OCI-LY7 (cell line): ENCODE measurements at regions not wholly inside any gene's neighbourhood (a gene's known extent, or its start where the extent isn't known, plus 50 kb on each side); places are given as distances from the start of the nearest gene placed in this dataset.

Experiments
- BruUV-seq: library from RNA; stranded (reverse); fragments of 400-500 nt; replicated peaks from 2 replicates; lab custom pipeline; 2021; lab: Mats Ljungman, UMichigan
- CTCF ChIA-PET: fragments of 300-600 bp; sonication (Branson Sonifier 250); formaldehyde crosslinking; loops from one replicate; lab custom pipeline; 2022; ENCODE audit warnings: antibody characterized with exemption; ENCODE audit not compliant: unreplicated experiment; lab: Charles Lee
- POLR2A ChIA-PET: fragments of 300-600 bp; sonication (Branson Sonifier 250); formaldehyde crosslinking; loops from one replicate; lab custom pipeline; 2022; ENCODE audit warnings: antibody characterized with exemption; lab: Charles Lee
- DNase-seq: peaks from one replicate; pipeline ENCODE4 v3.0.0-alpha.2; 2015; ENCODE audit warnings: low spot score
- H2AFZ ChIP-seq: fragments of 200-600 bp; sonication (generic), shearing (Covaris generic); 2 replicates; pipeline ENCODE4 v1.6.1; 2014; ENCODE audit warnings: mild to moderate bottlenecking, antibody characterized with exemption, low read length, moderate library complexity
- H3K27ac ChIP-seq: fragments of 200-600 bp; sonication (generic); 2 replicates; pipeline ENCODE4 v1.5.1; 2014; ENCODE audit warnings: mixed run types, low read depth, mild to moderate bottlenecking, moderate library complexity, low read length, inconsistent platforms; ENCODE audit not compliant: poor library complexity, severe bottlenecking
- H3K36me3 ChIP-seq: fragments of 200-600 bp; sonication (generic); 2 replicates; pipeline ENCODE4 v1.6.1; 2014; ENCODE audit warnings: mild to moderate bottlenecking, antibody characterized with exemption, low read length, moderate library complexity, mixed read lengths; ENCODE audit not compliant: insufficient read depth
- H3K4me1 ChIP-seq: fragments of 200-600 bp; sonication (generic); 2 replicates; pipeline ENCODE4 v1.5.1; 2014; ENCODE audit warnings: mild to moderate bottlenecking, low read length; ENCODE audit not compliant: insufficient read depth, poor library complexity, severe bottlenecking
- H3K4me2 ChIP-seq: fragments of 200-600 bp; sonication (generic); 2 replicates; pipeline ENCODE4 v1.6.1; 2014; ENCODE audit warnings: mild to moderate bottlenecking, low read length
- H3K4me3 ChIP-seq: fragments of 200-600 bp; sonication (generic); 2 replicates; pipeline ENCODE4 v1.5.1; 2014; ENCODE audit warnings: mild to moderate bottlenecking, low read depth, low read length; ENCODE audit not compliant: poor library complexity, severe bottlenecking
- H3K79me2 ChIP-seq: fragments of 200-600 bp; sonication (generic); 2 replicates; pipeline ENCODE4 v1.6.1; 2016; ENCODE audit warnings: low read depth, mild to moderate bottlenecking, low read length, moderate library complexity, mixed read lengths; ENCODE audit not compliant: insufficient read depth
- H3K9me2 ChIP-seq: fragments of 200-600 bp; sonication (generic); 2 replicates; pipeline ENCODE4 v1.6.1; 2016; ENCODE audit warnings: mild to moderate bottlenecking, low read length, mixed read lengths; ENCODE audit not compliant: insufficient read depth
- H3K9me3 ChIP-seq: fragments of 200-600 bp; sonication (generic); 2 replicates; pipeline ENCODE4 v1.6.1; 2014; ENCODE audit warnings: mild to moderate bottlenecking, mixed run types, low read length, mixed read lengths
- H4K20me1 ChIP-seq: fragments of 200-600 bp; sonication (generic); 2 replicates; pipeline ENCODE4 v1.6.1; 2014; ENCODE audit warnings: mild to moderate bottlenecking, antibody characterized with exemption, low read length, moderate library complexity, mixed read lengths; ENCODE audit not compliant: insufficient read depth
- EZH2phosphoT487 ChIP-seq: fragments of 200-600 bp; sonication (generic); IDR thresholded peaks from 2 replicates; pipeline ENCODE4 v1.6.1; 2018; ENCODE audit warnings: low read depth, borderline replicate concordance, mild to moderate bottlenecking, mixed run types, antibody characterized with exemption, low read length, moderate library complexity, mixed read lengths
- intact Hi-C: fragments of 100-400 bp; cut with micrococcal nuclease; formaldehyde crosslinking; loops from one replicate; pipeline ENCODE4 v1.10.0; 2022; ENCODE audit not compliant: unreplicated experiment
- TF ChIP-seq, protein P1 (sequence below): fragments of 200-600 bp; sonication (generic); conservative IDR thresholded peaks from 2 replicates; pipeline ENCODE4 v1.5.1; 2014; ENCODE audit warnings: mild to moderate bottlenecking, antibody characterized with exemption, low read length, moderate library complexity, mixed read lengths

DNA sequence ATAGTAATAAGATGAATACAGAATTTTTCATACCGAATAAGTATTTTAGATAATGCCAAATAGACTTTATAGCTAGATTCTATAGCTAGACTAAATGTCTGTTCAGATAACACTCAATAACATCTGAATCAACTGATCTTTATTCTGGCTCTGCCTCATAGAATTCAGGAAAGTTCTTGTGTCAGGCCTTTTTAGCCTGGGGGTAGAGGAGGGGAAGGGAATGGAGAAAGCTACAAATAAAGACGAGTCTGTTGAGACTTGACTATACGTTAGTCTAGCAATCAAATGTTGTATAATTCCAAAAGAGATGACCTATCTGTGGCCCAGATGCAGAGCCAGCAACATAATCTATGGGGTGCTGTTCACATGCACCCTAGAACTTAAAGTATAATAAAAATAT is 106.6 kb upstream of the ABI3BP start:
- H3K4me1 ChIP-seq, result no peaks in the 10 kb centered on the region
- H2AFZ ChIP-seq, result no peak overlapping the region
- intact Hi-C loops, result no loop called here
- no peak for DNase-seq
- no peak overlapping the region for H3K4me3 ChIP-seq
- H3K27ac ChIP-seq, result no peak overlapping the region
- no peak for TF ChIP-seq EZH2phosphoT487
- TF ChIP-seq, protein P1, sequence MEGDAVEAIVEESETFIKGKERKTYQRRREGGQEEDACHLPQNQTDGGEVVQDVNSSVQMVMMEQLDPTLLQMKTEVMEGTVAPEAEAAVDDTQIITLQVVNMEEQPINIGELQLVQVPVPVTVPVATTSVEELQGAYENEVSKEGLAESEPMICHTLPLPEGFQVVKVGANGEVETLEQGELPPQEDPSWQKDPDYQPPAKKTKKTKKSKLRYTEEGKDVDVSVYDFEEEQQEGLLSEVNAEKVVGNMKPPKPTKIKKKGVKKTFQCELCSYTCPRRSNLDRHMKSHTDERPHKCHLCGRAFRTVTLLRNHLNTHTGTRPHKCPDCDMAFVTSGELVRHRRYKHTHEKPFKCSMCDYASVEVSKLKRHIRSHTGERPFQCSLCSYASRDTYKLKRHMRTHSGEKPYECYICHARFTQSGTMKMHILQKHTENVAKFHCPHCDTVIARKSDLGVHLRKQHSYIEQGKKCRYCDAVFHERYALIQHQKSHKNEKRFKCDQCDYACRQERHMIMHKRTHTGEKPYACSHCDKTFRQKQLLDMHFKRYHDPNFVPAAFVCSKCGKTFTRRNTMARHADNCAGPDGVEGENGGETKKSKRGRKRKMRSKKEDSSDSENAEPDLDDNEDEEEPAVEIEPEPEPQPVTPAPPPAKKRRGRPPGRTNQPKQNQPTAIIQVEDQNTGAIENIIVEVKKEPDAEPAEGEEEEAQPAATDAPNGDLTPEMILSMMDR, result no peak
- ChIA-PET POLR2A (interaction anchor here (0.7 kb wide), 1 partner anchor 495 kb away, joined by 3 read pairs; no protein-coding TSS in a partner anchor), CTCF (no interaction called here)
- H3K79me2 ChIP-seq, result no peaks in the 10 kb centered on the region
- H3K9me2 ChIP-seq, result no peaks in the 10 kb centered on the region
- H3K9me3 ChIP-seq, result no peaks in the 10 kb centered on the region
- BruUV-seq, result no TSS peak
- H3K36me3 ChIP-seq, result no peaks in the 10 kb centered on the region
- H4K20me1 ChIP-seq, result no peaks in the 10 kb centered on the region
- no peak overlapping the region for H3K4me2 ChIP-seq

GRCh38 chr3:101096444-101096843 is 103.2 kb upstream of the ABI3BP start:
- Histone ChIP-seq H3K4me1 (no peaks in the 10 kb centered on the region), H2AFZ (no peak overlapping the region), H3K4me2 (no peak overlapping the region), H3K79me2 (no peaks in the 10 kb centered on the region), H3K9me2 (no peaks in the 10 kb centered on the region), H3K9me3 (no peaks in the 10 kb centered on the region), H4K20me1 (no peaks in the 10 kb centered on the region), H3K4me3 (no peak overlapping the region), H3K36me3 (no peaks in the 10 kb centered on the region), H3K27ac (no peak overlapping the region)
- BruUV-seq, result no TSS peak
- ChIA-PET CTCF (no interaction called here), POLR2A (interaction anchor here (0.6 to 0.8 kb wide), 2 partner anchors 54 to 76 kb away, joined by 3 read pairs; no protein-coding TSS in a partner anchor)
- TF ChIP-seq, protein P1, result no peak
- TF ChIP-seq EZH2phosphoT487, result no peak
- intact Hi-C loops, result no loop called here
- DNase-seq, result no peak

DNA sequence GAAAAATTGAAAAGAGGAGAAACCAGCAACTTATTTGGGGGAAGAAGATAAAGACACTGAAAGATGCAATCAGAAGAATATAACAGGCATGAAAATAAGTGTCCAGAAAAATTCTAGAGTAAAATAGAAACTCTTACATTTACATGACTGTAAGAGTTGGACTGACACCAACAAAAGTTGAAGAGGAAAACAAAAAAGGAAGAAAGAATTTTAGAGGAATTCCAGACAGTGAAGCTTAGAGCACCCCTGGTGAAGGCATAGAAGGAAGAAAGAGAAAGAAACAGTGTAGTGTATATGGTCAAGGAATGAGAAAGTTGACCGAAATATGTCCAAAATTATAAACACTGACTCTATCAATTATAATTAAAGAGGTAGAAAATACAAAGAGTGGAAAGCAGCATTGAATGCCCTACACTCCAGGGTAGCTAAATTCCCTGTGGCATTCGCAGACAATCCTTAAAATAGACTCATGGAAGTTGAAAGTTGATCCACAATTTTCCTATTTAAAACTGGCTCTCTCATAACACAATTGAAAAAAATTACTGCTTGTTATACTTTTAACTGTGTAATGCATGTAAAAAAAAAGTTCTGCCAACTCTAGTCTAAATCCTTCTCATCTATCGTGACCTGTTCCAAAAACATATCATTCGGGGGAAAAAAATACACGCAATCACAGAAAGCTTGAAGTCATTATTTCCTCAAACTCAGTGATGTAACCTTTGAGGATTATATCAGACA is 102.6 kb upstream of the ABI3BP start:
- TF ChIP-seq, protein P1, result no peak
- no peak for TF ChIP-seq EZH2phosphoT487
- Histone ChIP-seq H3K79me2 (no peaks in the 10 kb centered on the region), H3K27ac (no peak overlapping the region), H3K9me3 (no peaks in the 10 kb centered on the region), H3K36me3 (no peaks in the 10 kb centered on the region), H3K4me1 (no peaks in the 10 kb centered on the region), H3K9me2 (no peaks in the 10 kb centered on the region), H2AFZ (no peak overlapping the region), H3K4me3 (no peak overlapping the region), H3K4me2 (no peak overlapping the region), H4K20me1 (no peaks in the 10 kb centered on the region)
- BruUV-seq, result no TSS peak
- CTCF ChIA-PET, result no interaction called here
- DNase-seq, result no peak
- intact Hi-C loops, result no loop called here
- POLR2A ChIA-PET, result interaction anchor here (0.6 to 0.7 kb wide), 2 partner anchors 23 to 596 kb away, joined by 4 to 6 read pairs; no protein-coding TSS in a partner anchor
